ENCODE measurements at regions not wholly inside any gene's neighbourhood (a gene's known extent, or its start where the extent isn't known, plus 50 kb on each side); places are given as distances from the start of the nearest gene placed in this dataset.

DNA sequence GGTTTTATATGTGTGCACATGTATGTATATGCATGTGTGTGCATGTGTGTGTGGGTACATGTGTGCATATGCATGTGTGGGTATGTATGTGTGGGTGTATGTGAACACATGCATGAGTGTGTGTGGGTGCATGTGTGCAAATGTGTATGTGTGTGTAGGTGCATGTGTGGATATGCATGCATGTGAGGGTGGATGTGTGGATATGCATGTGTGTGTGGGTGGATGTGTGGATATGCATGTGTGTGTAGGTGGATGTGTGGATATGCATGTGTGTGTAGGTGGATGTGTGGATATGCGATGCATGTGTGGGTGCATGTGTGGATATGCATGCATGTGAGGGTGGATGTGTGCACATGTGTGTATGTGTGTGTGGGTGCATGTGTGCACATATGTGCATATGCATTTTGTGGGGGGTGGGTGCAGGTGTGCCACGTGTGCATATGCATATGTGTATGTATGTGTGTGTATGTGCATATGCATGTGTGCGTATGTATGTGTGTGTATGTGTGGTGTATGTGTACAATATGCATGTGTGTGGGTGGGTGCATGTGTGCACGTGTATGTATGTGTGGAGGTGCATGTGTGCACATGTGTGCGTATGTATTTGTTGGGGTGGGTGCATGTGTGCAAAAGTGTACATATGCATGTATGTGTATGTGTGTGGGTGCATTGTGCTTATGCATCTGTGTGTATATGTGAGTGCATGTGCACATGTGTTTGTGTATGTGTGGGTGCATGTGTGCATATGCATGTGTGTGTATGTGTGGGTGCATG lies 144.2 kb downstream of the GAS1 start:
- Histone ChIP-seq H3K9ac (ENCODE audit: insufficient read depth, low read length, poor library complexity, severe bottlenecking) (no peak overlapping the region), H2AFZ (ENCODE audit: insufficient read depth, low read depth, low read length, poor library complexity, severe bottlenecking) (no peak overlapping the region), H3K4me3 (replicated peaks in 1 of 3; ENCODE audit: low read depth in 2 of 3, low read length in 3 of 3) (no peak overlapping the region), H4K20me1 (ENCODE audit: insufficient read depth, low read length) (no peaks in the 10 kb centered on the region), H3K79me2 (ENCODE audit: insufficient read depth, low read length) (no peaks in the 10 kb centered on the region), H3K27ac (ENCODE audit: low read depth in 1 of 2, low read length in 2 of 2) (no peak overlapping the region), H3K36me3 (replicated peaks in 1 of 2; ENCODE audit: control insufficient read depth in 1 of 2, insufficient read depth in 2 of 2, low read length in 2 of 2) (no peaks in the 10 kb centered on the region), H3K4me1 (ENCODE audit: control insufficient read depth in 1 of 2, insufficient read depth in 2 of 2, low read length in 2 of 2) (no peaks in the 10 kb centered on the region), H3K9me3 (replicated peaks in 1 of 2; ENCODE audit: control insufficient read depth in 1 of 2, insufficient read depth in 1 of 2, low read length in 2 of 2) (peaks cover 4 to 8% of the 10 kb centered on the region in 2 donors), H3K27me3 (ENCODE audit: control insufficient read depth in 2 of 2, insufficient read depth in 2 of 2, low read length in 2 of 2) (no peaks in the 10 kb centered on the region), H3K4me2 (replicated peaks; ENCODE audit: extremely low read depth, low read length, poor library complexity, severe bottlenecking) (no peak overlapping the region)
- Mint-ChIP-seq H3K4me3 (no peak overlapping the region), H3K27me3 (ENCODE audit: low read depth in 3 of 3) (peaks cover 0 to 4% (median 1%) of the 10 kb centered on the region in 3 donors), H3K36me3 (no peaks in the 10 kb centered on the region), H3K27ac (no peak overlapping the region), H3K4me1 (no peaks in the 10 kb centered on the region), H3K9me3 (peaks cover 0 to 11% (median 3%) of the 10 kb centered on the region in 7 donors)
- no peak for DNase-seq
- 95% methylated on average over 5 of the region's 5 CpGs for WGBS (ENCODE audit: insufficient coverage)
- intact Hi-C loops (cut with micrococcal nuclease): loop anchor here in 1 of 2 donors (10.0 kb wide), 1 partner anchor 78 kb away; no protein-coding TSS in a partner anchor
- TF ChIP-seq, protein P1, sequence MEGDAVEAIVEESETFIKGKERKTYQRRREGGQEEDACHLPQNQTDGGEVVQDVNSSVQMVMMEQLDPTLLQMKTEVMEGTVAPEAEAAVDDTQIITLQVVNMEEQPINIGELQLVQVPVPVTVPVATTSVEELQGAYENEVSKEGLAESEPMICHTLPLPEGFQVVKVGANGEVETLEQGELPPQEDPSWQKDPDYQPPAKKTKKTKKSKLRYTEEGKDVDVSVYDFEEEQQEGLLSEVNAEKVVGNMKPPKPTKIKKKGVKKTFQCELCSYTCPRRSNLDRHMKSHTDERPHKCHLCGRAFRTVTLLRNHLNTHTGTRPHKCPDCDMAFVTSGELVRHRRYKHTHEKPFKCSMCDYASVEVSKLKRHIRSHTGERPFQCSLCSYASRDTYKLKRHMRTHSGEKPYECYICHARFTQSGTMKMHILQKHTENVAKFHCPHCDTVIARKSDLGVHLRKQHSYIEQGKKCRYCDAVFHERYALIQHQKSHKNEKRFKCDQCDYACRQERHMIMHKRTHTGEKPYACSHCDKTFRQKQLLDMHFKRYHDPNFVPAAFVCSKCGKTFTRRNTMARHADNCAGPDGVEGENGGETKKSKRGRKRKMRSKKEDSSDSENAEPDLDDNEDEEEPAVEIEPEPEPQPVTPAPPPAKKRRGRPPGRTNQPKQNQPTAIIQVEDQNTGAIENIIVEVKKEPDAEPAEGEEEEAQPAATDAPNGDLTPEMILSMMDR (IDR thresholded peaks at IDR 0.05): no peak

DNA sequence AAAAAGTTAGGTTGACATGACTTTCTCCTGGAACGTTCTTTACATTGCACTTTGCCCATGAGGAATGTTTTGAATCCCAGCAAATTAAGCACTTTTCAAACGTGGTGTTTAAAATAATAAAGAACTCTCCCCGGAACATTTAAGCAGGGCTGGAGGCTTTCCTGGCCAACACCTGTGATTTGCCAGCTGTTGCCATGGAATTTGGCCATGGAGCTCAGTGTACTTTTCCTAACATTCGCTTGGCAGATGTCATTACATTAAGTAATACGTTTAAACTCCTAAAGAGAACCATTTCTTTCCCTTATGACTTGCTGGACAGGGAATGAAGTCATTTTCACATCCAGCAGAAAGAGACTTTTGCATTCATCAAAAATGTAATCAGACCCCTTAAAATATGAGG lies 146.1 kb downstream of the GAS1 start:
- TF ChIP-seq, protein P1 (IDR thresholded peaks at IDR 0.05): no peak
- intact Hi-C loops (cut with micrococcal nuclease): loop anchor here in 1 of 2 donors (10.0 kb wide), 1 partner anchor 76 kb away; no protein-coding TSS in a partner anchor
- Histone ChIP-seq H3K9ac (ENCODE audit: insufficient read depth, low read length, poor library complexity, severe bottlenecking) (no peak overlapping the region), H3K9me3 (replicated peaks in 1 of 2; ENCODE audit: control insufficient read depth in 1 of 2, insufficient read depth in 1 of 2, low read length in 2 of 2) (peaks cover 4 to 8% of the 10 kb centered on the region in 2 donors), H3K79me2 (ENCODE audit: insufficient read depth, low read length) (no peaks in the 10 kb centered on the region), H3K4me2 (replicated peaks; ENCODE audit: extremely low read depth, low read length, poor library complexity, severe bottlenecking) (no peak overlapping the region), H3K27me3 (ENCODE audit: control insufficient read depth in 2 of 2, insufficient read depth in 2 of 2, low read length in 2 of 2) (no peaks in the 10 kb centered on the region), H3K27ac (ENCODE audit: low read depth in 1 of 2, low read length in 2 of 2) (no peak overlapping the region), H2AFZ (ENCODE audit: insufficient read depth, low read depth, low read length, poor library complexity, severe bottlenecking) (no peak overlapping the region), H3K4me3 (replicated peaks in 1 of 3; ENCODE audit: low read depth in 2 of 3, low read length in 3 of 3) (no peak overlapping the region), H3K36me3 (replicated peaks in 1 of 2; ENCODE audit: control insufficient read depth in 1 of 2, insufficient read depth in 2 of 2, low read length in 2 of 2) (no peaks in the 10 kb centered on the region), H4K20me1 (ENCODE audit: insufficient read depth, low read length) (no peaks in the 10 kb centered on the region), H3K4me1 (ENCODE audit: control insufficient read depth in 1 of 2, insufficient read depth in 2 of 2, low read length in 2 of 2) (no peaks in the 10 kb centered on the region)
- no peak overlapping the region for H3K27ac Mint-ChIP-seq
- DNase-seq: no peak
- peaks cover 0 to 4% (median 1%) of the 10 kb centered on the region in 3 donors for H3K27me3 Mint-ChIP-seq (ENCODE audit: low read depth in 3 of 3)
- no peaks in the 10 kb centered on the region for H3K4me1 Mint-ChIP-seq
- 80% methylated on average over 2 of the region's 5 CpGs for WGBS (ENCODE audit: insufficient coverage)
- peaks cover 0 to 11% (median 3%) of the 10 kb centered on the region in 7 donors for H3K9me3 Mint-ChIP-seq
- H3K36me3 Mint-ChIP-seq: no peaks in the 10 kb centered on the region
- H3K4me3 Mint-ChIP-seq: no peak overlapping the region

Data from CD14-positive monocyte (primary cell).